Activated naive CD8-positive, alpha-beta T cell (primary cell): ENCODE measurements at regions not wholly inside any gene's neighbourhood (a gene's known extent, or its start where the extent isn't known, plus 50 kb on each side); places are given as distances from the start of the nearest gene placed in this dataset.
"Not testable (repeated sequence)": the region's sequence is repeated elsewhere in the genome, so short reads cannot be mapped to it uniquely, and the experiment has no call there.

Experiments used
- H3K27ac Mint-ChIP-seq: one replicate; pipeline ENCODE4 v1.8.0; 2021; ENCODE audit warnings: mixed read lengths
- H3K27me3 Mint-ChIP-seq: one replicate; pipeline ENCODE4 v1.8.0; 2021; ENCODE audit warnings: mixed read lengths
- H3K36me3 Mint-ChIP-seq: one replicate; pipeline ENCODE4 v1.8.0; 2021; ENCODE audit warnings: mixed read lengths
- H3K4me1 Mint-ChIP-seq: one replicate; pipeline ENCODE4 v1.8.0; 2021; ENCODE audit warnings: low read depth, mixed read lengths
- H3K4me3 Mint-ChIP-seq: one replicate; pipeline ENCODE4 v1.8.0; 2021; ENCODE audit warnings: mild to moderate bottlenecking, mixed read lengths
- H3K9me3 Mint-ChIP-seq: one replicate; pipeline ENCODE4 v1.8.0; 2021; ENCODE audit warnings: low read depth, mixed read lengths

- no peaks in the 10 kb centered on the region for H3K36me3 Mint-ChIP-seq
- no peak overlapping the region for H3K27ac Mint-ChIP-seq
- H3K27me3 Mint-ChIP-seq: no peaks in the 10 kb centered on the region
- no peaks in the 10 kb centered on the region for H3K9me3 Mint-ChIP-seq
- H3K4me3 Mint-ChIP-seq: no peak overlapping the region
- H3K4me1 Mint-ChIP-seq: peaks cover 17% of the 10 kb centered on the region
Measured at GRCh38 chr22:49662681-49663080, 165.0 kb downstream of the BRD1 start.

GRCh38 chr22:49660794-49661781, 166.6 kb downstream of the BRD1 start:
- no peaks in the 10 kb centered on the region for H3K9me3 Mint-ChIP-seq
- no peaks in the 10 kb centered on the region for H3K27me3 Mint-ChIP-seq
- no peak overlapping the region for H3K4me3 Mint-ChIP-seq
- H3K36me3 Mint-ChIP-seq: peaks cover 3% of the 10 kb centered on the region
- no peak overlapping the region for H3K27ac Mint-ChIP-seq
- peaks cover 14% of the 10 kb centered on the region for H3K4me1 Mint-ChIP-seq

- no peak overlapping the region for H3K27ac Mint-ChIP-seq
- H3K9me3 Mint-ChIP-seq: no peaks in the 10 kb centered on the region
- no peaks in the 10 kb centered on the region for H3K27me3 Mint-ChIP-seq
- peaks cover 19% of the 10 kb centered on the region for H3K4me1 Mint-ChIP-seq
- H3K4me3 Mint-ChIP-seq: no peak overlapping the region
- peaks cover 3% of the 10 kb centered on the region for H3K36me3 Mint-ChIP-seq
Measured at GRCh38 chr22:49660321-49660720, 167.4 kb downstream of the BRD1 start.

GRCh38 chr22:49659924-49660315, 167.8 kb downstream of the BRD1 start:
- Mint-ChIP-seq H3K36me3 (peaks cover 3% of the 10 kb centered on the region), H3K27ac (no peak overlapping the region), H3K4me3 (no peak overlapping the region), H3K27me3 (no peaks in the 10 kb centered on the region), H3K9me3 (no peaks in the 10 kb centered on the region), H3K4me1 (peaks cover 20% of the 10 kb centered on the region)

GRCh38 chr22:49659281-49659923, 168.3 kb downstream of the BRD1 start:
- Mint-ChIP-seq H3K9me3 (no peaks in the 10 kb centered on the region), H3K36me3 (peaks cover 3% of the 10 kb centered on the region), H3K27ac (no peak overlapping the region), H3K4me1 (peaks cover 25% of the 10 kb centered on the region), H3K4me3 (no peak overlapping the region), H3K27me3 (no peaks in the 10 kb centered on the region)

GRCh38 chr22:49658902-49659280, 168.8 kb downstream of the BRD1 start:
- H3K9me3 Mint-ChIP-seq: no peaks in the 10 kb centered on the region
- H3K27ac Mint-ChIP-seq: no peak overlapping the region
- peak overlapping the region; percentile 42 for H3K4me3 Mint-ChIP-seq

GRCh38 chr22:49657974-49658590, 169.6 kb downstream of the BRD1 start:
- H3K27me3 Mint-ChIP-seq: no peaks in the 10 kb centered on the region
- peaks cover 28% of the 10 kb centered on the region for H3K4me1 Mint-ChIP-seq
- H3K36me3 Mint-ChIP-seq: peaks cover 3% of the 10 kb centered on the region
- no peaks in the 10 kb centered on the region for H3K9me3 Mint-ChIP-seq
- peak overlapping the region; percentile 97 for H3K4me3 Mint-ChIP-seq
- H3K27ac Mint-ChIP-seq: peak overlapping the region; percentile 93

More at GRCh38 chr22:49658902-49659280, 168.8 kb downstream of the BRD1 start:
- peaks cover 3% of the 10 kb centered on the region for H3K36me3 Mint-ChIP-seq
- no peaks in the 10 kb centered on the region for H3K27me3 Mint-ChIP-seq
- H3K4me1 Mint-ChIP-seq: peaks cover 27% of the 10 kb centered on the region

GRCh38 chr22:49657275-49657973, 170.2 kb downstream of the BRD1 start:
- Mint-ChIP-seq H3K4me1 (peaks cover 30% of the 10 kb centered on the region), H3K27ac (peak overlapping the region; percentile 93), H3K27me3 (no peaks in the 10 kb centered on the region), H3K36me3 (peaks cover 3% of the 10 kb centered on the region), H3K4me3 (peak overlapping the region; percentile 97), H3K9me3 (no peaks in the 10 kb centered on the region)

- H3K36me3 Mint-ChIP-seq, H3K27me3 Mint-ChIP-seq, H3K9me3 Mint-ChIP-seq: not testable (repeated sequence)
- Mint-ChIP-seq H3K4me1 (peaks cover 32% of the 10 kb centered on the region), H3K4me3 (peak overlapping the region; percentile 97), H3K27ac (peak overlapping the region; percentile 93)
Measured at GRCh38 chr22:49656883-49657274, 170.8 kb downstream of the BRD1 start.

- Mint-ChIP-seq H3K27me3 (no peaks in the 10 kb centered on the region), H3K4me1 (peaks cover 32% of the 10 kb centered on the region), H3K27ac (peak overlapping the region; percentile 75), H3K36me3 (peaks cover 3% of the 10 kb centered on the region), H3K9me3 (no peaks in the 10 kb centered on the region), H3K4me3 (peak overlapping the region; percentile 97)
Measured at GRCh38 chr22:49656291-49656851, 171.3 kb downstream of the BRD1 start.

GRCh38 chr22:49655168-49655812, 172.4 kb downstream of the BRD1 start:
- Mint-ChIP-seq H3K27me3 (no peaks in the 10 kb centered on the region), H3K9me3 (no peaks in the 10 kb centered on the region), H3K27ac (peak overlapping the region; percentile 75), H3K4me3 (peak overlapping the region; percentile 97), H3K36me3 (peaks cover 3% of the 10 kb centered on the region), H3K4me1 (peaks cover 37% of the 10 kb centered on the region)

- Mint-ChIP-seq H3K4me3 (no peak overlapping the region), H3K9me3 (no peaks in the 10 kb centered on the region), H3K27me3 (no peaks in the 10 kb centered on the region), H3K27ac (no peak overlapping the region), H3K36me3 (peaks cover under 1% of the 10 kb centered on the region), H3K4me1 (peaks cover 27% of the 10 kb centered on the region)
Measured at GRCh38 chr22:49650336-49651241, 177.1 kb downstream of the BRD1 start.
